Astrocyte (in vitro differentiated cells and primary cell): ENCODE measurements at regions not wholly inside any gene's neighbourhood (a gene's known extent, or its start where the extent isn't known, plus 50 kb on each side); places are given as distances from the start of the nearest gene placed in this dataset.
"Not testable (repeated sequence)": the region's sequence is repeated elsewhere in the genome, so short reads cannot be mapped to it uniquely, and the experiment has no call there.

Experiments used
- DNase-seq: peaks from one replicate; pipeline ENCODE4 v3.0.0-alpha.2; 2010; ENCODE audit warnings: low read depth
- FAIRE-seq: peaks from 2 replicates; lab custom pipeline; 2011; peaks lifted over from hg19 to GRCh38; lab: Jason Lieb, UNC
- H2AFZ ChIP-seq: 2 replicates; pipeline ENCODE4 v1.6.0; 2012; ENCODE audit warnings: low read depth, low read length, inconsistent platforms
- H3K27ac ChIP-seq: 2 replicates; pipeline ENCODE4 v1.5.1; 2011; ENCODE audit warnings: low read depth, low read length, inconsistent platforms
- H3K27me3 ChIP-seq: 2 replicates; pipeline ENCODE4 v1.6.0; 2011; ENCODE audit warnings: low read length, inconsistent platforms; ENCODE audit not compliant: insufficient read depth
- H3K36me3 ChIP-seq: 2 replicates; pipeline ENCODE4 v1.5.1; 2011; ENCODE audit warnings: low read length, inconsistent platforms; ENCODE audit not compliant: insufficient read depth
- H3K4me1 ChIP-seq: 2 replicates; pipeline ENCODE4 v1.5.1; 2011; ENCODE audit warnings: low read length, inconsistent platforms; ENCODE audit not compliant: insufficient read depth
- H3K4me2 ChIP-seq: 2 replicates; pipeline ENCODE4 v1.6.0; 2012; ENCODE audit warnings: low read length, inconsistent platforms
- H3K4me3 ChIP-seq: 2 replicates; pipeline ENCODE4 v1.5.1; 2011; ENCODE audit warnings: low read depth, mild to moderate bottlenecking, low read length, inconsistent platforms; ENCODE audit not compliant: insufficient read depth
- H3K79me2 ChIP-seq: 2 replicates; pipeline ENCODE4 v1.6.0; 2012; ENCODE audit warnings: mild to moderate bottlenecking, low read length, inconsistent platforms; ENCODE audit not compliant: insufficient read depth
- H3K9ac ChIP-seq: 2 replicates; pipeline ENCODE4 v1.6.0; 2012; ENCODE audit warnings: mild to moderate bottlenecking, low read length, inconsistent platforms
- H3K9me3 ChIP-seq: 2 replicates; pipeline ENCODE4 v1.5.1; 2012; ENCODE audit warnings: low read depth, mild to moderate bottlenecking, low read length, inconsistent platforms; ENCODE audit not compliant: insufficient read depth
- H4K20me1 ChIP-seq: 2 replicates; pipeline ENCODE4 v1.6.0; 2012; ENCODE audit warnings: low read length, inconsistent platforms; ENCODE audit not compliant: insufficient read depth
- H3K27ac Mint-ChIP-seq: one replicate; pipeline ENCODE4 v1.8.0; 2021; ENCODE audit warnings: mild to moderate bottlenecking, mixed read lengths; ENCODE audit not compliant: unreplicated experiment
- H3K27me3 Mint-ChIP-seq: one replicate; pipeline ENCODE4 v1.8.0; 2021; ENCODE audit warnings: low read depth, mixed read lengths; ENCODE audit not compliant: unreplicated experiment
- H3K36me3 Mint-ChIP-seq: one replicate; pipeline ENCODE4 v1.8.0; 2021; ENCODE audit warnings: low read depth, mixed read lengths; ENCODE audit not compliant: unreplicated experiment
- H3K4me1 Mint-ChIP-seq: one replicate; pipeline ENCODE4 v1.8.0; 2021; ENCODE audit warnings: low read depth, mixed read lengths; ENCODE audit not compliant: unreplicated experiment
- H3K4me3 Mint-ChIP-seq: one replicate; pipeline ENCODE4 v1.8.0; 2021; ENCODE audit warnings: mild to moderate bottlenecking, moderate library complexity, mixed read lengths; ENCODE audit not compliant: unreplicated experiment
- H3K9me3 Mint-ChIP-seq: one replicate; pipeline ENCODE4 v1.8.0; 2021; ENCODE audit warnings: mild to moderate bottlenecking, mixed read lengths; ENCODE audit not compliant: unreplicated experiment
- CTCF ChIP-seq: IDR thresholded peaks from 2 replicates; pipeline ENCODE4 v1.5.1; 2011; ENCODE audit warnings: low read depth, mild to moderate bottlenecking, inconsistent platforms, low read length, moderate library complexity; ENCODE audit not compliant: insufficient read depth
- EZH2 ChIP-seq: IDR thresholded peaks from 2 replicates; pipeline ENCODE4 v1.6.1; 2012; ENCODE audit warnings: mild to moderate bottlenecking, low read length, inconsistent platforms; ENCODE audit not compliant: insufficient read depth

GRCh38 chr15:70367913-70368705 lies 270.4 kb upstream of the TLE3 start:
- DNase-seq, H3K9me3 ChIP-seq, H2AFZ ChIP-seq, FAIRE-seq, H3K27ac Mint-ChIP-seq, H3K4me2 ChIP-seq, H3K4me1 Mint-ChIP-seq, H3K4me1 ChIP-seq, H3K36me3 Mint-ChIP-seq, H3K27ac ChIP-seq, H3K9ac ChIP-seq, H3K79me2 ChIP-seq, H3K27me3 ChIP-seq, H3K36me3 ChIP-seq, H3K4me3 Mint-ChIP-seq, H3K4me3 ChIP-seq, H4K20me1 ChIP-seq: not testable (repeated sequence)
- peaks cover 64% of the 10 kb centered on the region for H3K27me3 Mint-ChIP-seq
- H3K9me3 Mint-ChIP-seq: peaks cover 23% of the 10 kb centered on the region

- not testable (repeated sequence) for H3K4me1 ChIP-seq, H3K27ac Mint-ChIP-seq, H3K4me2 ChIP-seq, DNase-seq, H4K20me1 ChIP-seq, H2AFZ ChIP-seq, FAIRE-seq, H3K4me1 Mint-ChIP-seq, H3K9ac ChIP-seq, H3K4me3 ChIP-seq, H3K36me3 Mint-ChIP-seq, H3K36me3 ChIP-seq, H3K27me3 ChIP-seq, H3K79me2 ChIP-seq, H3K4me3 Mint-ChIP-seq, H3K9me3 ChIP-seq, H3K27ac ChIP-seq
- Mint-ChIP-seq H3K9me3 (peaks cover 13% of the 10 kb centered on the region), H3K27me3 (peaks cover 71% of the 10 kb centered on the region)
Observed at GRCh38 chr15:70364023-70364422, 266.3 kb upstream of the TLE3 start.

DNA sequence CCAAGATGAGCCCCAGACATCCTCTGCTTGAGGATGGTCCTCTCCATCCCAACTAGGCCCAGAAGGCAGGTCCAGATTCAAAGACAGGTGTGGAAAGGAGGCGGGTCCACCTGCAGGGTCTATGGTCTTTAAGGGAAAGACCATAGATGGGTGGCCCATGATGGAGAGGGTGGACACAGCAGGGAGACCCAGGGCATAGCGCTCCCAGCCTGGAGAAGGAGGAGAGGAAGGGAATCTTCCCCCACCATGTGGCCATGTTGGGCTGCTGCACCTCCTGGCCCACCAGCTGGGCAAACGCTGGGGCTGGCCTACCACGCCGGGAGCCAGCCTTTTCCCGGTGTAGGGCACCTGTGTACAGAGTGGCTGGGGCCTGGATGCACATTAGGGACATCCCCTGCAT lies 265.2 kb upstream of the TLE3 start:
- Histone ChIP-seq H4K20me1 (no peaks in the 10 kb centered on the region), H3K9ac (no peak overlapping the region), H3K4me2 (no peak overlapping the region), H3K4me3 (no peak overlapping the region), H3K4me1 (no peaks in the 10 kb centered on the region), H3K36me3 (no peaks in the 10 kb centered on the region), H3K27me3 (peaks cover 3% of the 10 kb centered on the region), H3K9me3 (no peaks in the 10 kb centered on the region), H2AFZ (no peak overlapping the region), H3K79me2 (no peaks in the 10 kb centered on the region), H3K27ac (no peak overlapping the region)
- DNase-seq (peak; percentile 10), FAIRE-seq (no peak)
- Mint-ChIP-seq H3K36me3 (no peaks in the 10 kb centered on the region), H3K4me3 (no peak overlapping the region), H3K27me3 (peaks cover 72% of the 10 kb centered on the region), H3K4me1 (no peaks in the 10 kb centered on the region), H3K27ac (no peak overlapping the region), H3K9me3 (peaks cover 11% of the 10 kb centered on the region)
- TF ChIP-seq CTCF (peak; percentile 54), EZH2 (no peak)
